OCI-LY7 (cell line): ENCODE measurements at regions not wholly inside any gene's neighbourhood (a gene's known extent, or its start where the extent isn't known, plus 50 kb on each side); places are given as distances from the start of the nearest gene placed in this dataset.

ENCODE experiments used
- BruUV-seq: library from RNA; stranded (reverse); fragments of 400-500 nt; replicated peaks from 2 replicates; lab custom pipeline; 2021; lab: Mats Ljungman, UMichigan
- CTCF ChIA-PET: fragments of 300-600 bp; sonication (Branson Sonifier 250); formaldehyde crosslinking; loops from one replicate; lab custom pipeline; 2022; ENCODE audit warnings: antibody characterized with exemption; ENCODE audit not compliant: unreplicated experiment; lab: Charles Lee
- POLR2A ChIA-PET: fragments of 300-600 bp; sonication (Branson Sonifier 250); formaldehyde crosslinking; loops from one replicate; lab custom pipeline; 2022; ENCODE audit warnings: antibody characterized with exemption; lab: Charles Lee
- DNase-seq: peaks from one replicate; pipeline ENCODE4 v3.0.0-alpha.2; 2015; ENCODE audit warnings: low spot score
- H2AFZ ChIP-seq: fragments of 200-600 bp; sonication (generic), shearing (Covaris generic); 2 replicates; pipeline ENCODE4 v1.6.1; 2014; ENCODE audit warnings: mild to moderate bottlenecking, antibody characterized with exemption, low read length, moderate library complexity
- H3K27ac ChIP-seq: fragments of 200-600 bp; sonication (generic); 2 replicates; pipeline ENCODE4 v1.5.1; 2014; ENCODE audit warnings: mixed run types, low read depth, mild to moderate bottlenecking, moderate library complexity, low read length, inconsistent platforms; ENCODE audit not compliant: poor library complexity, severe bottlenecking
- H3K36me3 ChIP-seq: fragments of 200-600 bp; sonication (generic); 2 replicates; pipeline ENCODE4 v1.6.1; 2014; ENCODE audit warnings: mild to moderate bottlenecking, antibody characterized with exemption, low read length, moderate library complexity, mixed read lengths; ENCODE audit not compliant: insufficient read depth
- H3K4me1 ChIP-seq: fragments of 200-600 bp; sonication (generic); 2 replicates; pipeline ENCODE4 v1.5.1; 2014; ENCODE audit warnings: mild to moderate bottlenecking, low read length; ENCODE audit not compliant: insufficient read depth, poor library complexity, severe bottlenecking
- H3K4me2 ChIP-seq: fragments of 200-600 bp; sonication (generic); 2 replicates; pipeline ENCODE4 v1.6.1; 2014; ENCODE audit warnings: mild to moderate bottlenecking, low read length
- H3K4me3 ChIP-seq: fragments of 200-600 bp; sonication (generic); 2 replicates; pipeline ENCODE4 v1.5.1; 2014; ENCODE audit warnings: mild to moderate bottlenecking, low read depth, low read length; ENCODE audit not compliant: poor library complexity, severe bottlenecking
- H3K79me2 ChIP-seq: fragments of 200-600 bp; sonication (generic); 2 replicates; pipeline ENCODE4 v1.6.1; 2016; ENCODE audit warnings: low read depth, mild to moderate bottlenecking, low read length, moderate library complexity, mixed read lengths; ENCODE audit not compliant: insufficient read depth
- H3K9me2 ChIP-seq: fragments of 200-600 bp; sonication (generic); 2 replicates; pipeline ENCODE4 v1.6.1; 2016; ENCODE audit warnings: mild to moderate bottlenecking, low read length, mixed read lengths; ENCODE audit not compliant: insufficient read depth
- H3K9me3 ChIP-seq: fragments of 200-600 bp; sonication (generic); 2 replicates; pipeline ENCODE4 v1.6.1; 2014; ENCODE audit warnings: mild to moderate bottlenecking, mixed run types, low read length, mixed read lengths
- H4K20me1 ChIP-seq: fragments of 200-600 bp; sonication (generic); 2 replicates; pipeline ENCODE4 v1.6.1; 2014; ENCODE audit warnings: mild to moderate bottlenecking, antibody characterized with exemption, low read length, moderate library complexity, mixed read lengths; ENCODE audit not compliant: insufficient read depth
- EZH2phosphoT487 ChIP-seq: fragments of 200-600 bp; sonication (generic); IDR thresholded peaks from 2 replicates; pipeline ENCODE4 v1.6.1; 2018; ENCODE audit warnings: low read depth, borderline replicate concordance, mild to moderate bottlenecking, mixed run types, antibody characterized with exemption, low read length, moderate library complexity, mixed read lengths
- intact Hi-C: fragments of 100-400 bp; cut with micrococcal nuclease; formaldehyde crosslinking; loops from one replicate; pipeline ENCODE4 v1.10.0; 2022; ENCODE audit not compliant: unreplicated experiment
- TF ChIP-seq, protein P1 (sequence below): fragments of 200-600 bp; sonication (generic); conservative IDR thresholded peaks from 2 replicates; pipeline ENCODE4 v1.5.1; 2014; ENCODE audit warnings: mild to moderate bottlenecking, antibody characterized with exemption, low read length, moderate library complexity, mixed read lengths

GRCh38 chr18:4605212-4605611 lies 150.1 kb upstream of the DLGAP1 start:
- Histone ChIP-seq H3K9me3 (no peaks in the 10 kb centered on the region), H3K4me1 (no peaks in the 10 kb centered on the region), H3K4me2 (no peak overlapping the region), H3K27ac (no peak overlapping the region), H3K36me3 (no peaks in the 10 kb centered on the region), H4K20me1 (no peaks in the 10 kb centered on the region), H3K4me3 (no peak overlapping the region), H3K9me2 (no peaks in the 10 kb centered on the region), H3K79me2 (no peaks in the 10 kb centered on the region), H2AFZ (peak overlapping the region; percentile 10; the same call in 1 of the 2 replicates)
- ChIA-PET POLR2A (interaction anchor here (0.7 kb wide), 1 partner anchor 100 kb away, joined by 3 read pairs; no protein-coding TSS in a partner anchor), CTCF (no interaction called here)
- no peak for DNase-seq
- TF ChIP-seq, protein P1, sequence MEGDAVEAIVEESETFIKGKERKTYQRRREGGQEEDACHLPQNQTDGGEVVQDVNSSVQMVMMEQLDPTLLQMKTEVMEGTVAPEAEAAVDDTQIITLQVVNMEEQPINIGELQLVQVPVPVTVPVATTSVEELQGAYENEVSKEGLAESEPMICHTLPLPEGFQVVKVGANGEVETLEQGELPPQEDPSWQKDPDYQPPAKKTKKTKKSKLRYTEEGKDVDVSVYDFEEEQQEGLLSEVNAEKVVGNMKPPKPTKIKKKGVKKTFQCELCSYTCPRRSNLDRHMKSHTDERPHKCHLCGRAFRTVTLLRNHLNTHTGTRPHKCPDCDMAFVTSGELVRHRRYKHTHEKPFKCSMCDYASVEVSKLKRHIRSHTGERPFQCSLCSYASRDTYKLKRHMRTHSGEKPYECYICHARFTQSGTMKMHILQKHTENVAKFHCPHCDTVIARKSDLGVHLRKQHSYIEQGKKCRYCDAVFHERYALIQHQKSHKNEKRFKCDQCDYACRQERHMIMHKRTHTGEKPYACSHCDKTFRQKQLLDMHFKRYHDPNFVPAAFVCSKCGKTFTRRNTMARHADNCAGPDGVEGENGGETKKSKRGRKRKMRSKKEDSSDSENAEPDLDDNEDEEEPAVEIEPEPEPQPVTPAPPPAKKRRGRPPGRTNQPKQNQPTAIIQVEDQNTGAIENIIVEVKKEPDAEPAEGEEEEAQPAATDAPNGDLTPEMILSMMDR = no peak
- TF ChIP-seq EZH2phosphoT487 = no peak
- intact Hi-C loops = no loop called here
- BruUV-seq = no TSS peak

GRCh38 chr18:4603955-4604354 lies 148.8 kb upstream of the DLGAP1 start:
- H3K4me2 ChIP-seq = no peak overlapping the region
- CTCF ChIA-PET = no interaction called here

DNA sequence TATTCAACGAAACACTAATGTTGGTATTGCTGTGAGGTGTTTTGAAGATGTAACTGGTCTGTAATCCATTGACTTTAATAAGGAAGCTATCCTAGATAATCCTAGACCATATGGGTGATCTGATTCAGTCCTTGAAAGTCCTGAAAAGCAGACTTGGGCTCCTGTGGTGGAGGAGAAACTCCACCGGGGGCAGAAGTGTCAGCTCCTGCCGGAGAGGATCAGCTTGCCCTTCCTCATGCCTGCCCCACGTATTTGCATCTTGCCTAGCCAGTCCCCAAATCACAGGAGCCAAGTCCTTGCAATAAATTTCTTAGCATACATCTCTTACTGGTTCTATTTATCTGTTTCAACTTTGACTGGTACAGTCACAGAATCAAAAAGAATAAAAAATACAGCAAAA lies 144.2 kb upstream of the DLGAP1 start:
- no peak for DNase-seq
- BruUV-seq = no TSS peak
- ChIA-PET CTCF (no interaction called here), POLR2A (no interaction called here)
- H3K79me2 ChIP-seq = no peaks in the 10 kb centered on the region
- H4K20me1 ChIP-seq = no peaks in the 10 kb centered on the region
- no peak overlapping the region for H3K4me2 ChIP-seq
- H3K4me3 ChIP-seq = no peak overlapping the region
- H3K36me3 ChIP-seq = no peaks in the 10 kb centered on the region
- H3K9me2 ChIP-seq = no peaks in the 10 kb centered on the region
- peak overlapping the region; percentile 16; the same call in 1 of the 2 replicates for H2AFZ ChIP-seq
- H3K27ac ChIP-seq = no peak overlapping the region
- TF ChIP-seq EZH2phosphoT487 = no peak
- TF ChIP-seq, protein P1 = peak; percentile 37
- H3K9me3 ChIP-seq = no peaks in the 10 kb centered on the region
- no peaks in the 10 kb centered on the region for H3K4me1 ChIP-seq
- intact Hi-C loops = no loop called here

More at GRCh38 chr18:4603955-4604354, 148.8 kb upstream of the DLGAP1 start:
- intact Hi-C loops = no loop called here
- Histone ChIP-seq H3K36me3 (no peaks in the 10 kb centered on the region), H3K79me2 (no peaks in the 10 kb centered on the region), H2AFZ (no peak overlapping the region), H3K9me3 (no peaks in the 10 kb centered on the region), H4K20me1 (no peaks in the 10 kb centered on the region), H3K4me1 (no peaks in the 10 kb centered on the region), H3K27ac (no peak overlapping the region), H3K9me2 (no peaks in the 10 kb centered on the region), H3K4me3 (no peak overlapping the region)
- TF ChIP-seq EZH2phosphoT487 = no peak
- TF ChIP-seq, protein P1 = 0 out of 2 replicates have a peak, but pooled peaks have one; percentile 18
- no TSS peak for BruUV-seq
- no peak for DNase-seq
- POLR2A ChIA-PET = no interaction called here
